B cell (primary cell): ENCODE measurements at regions not wholly inside any gene's neighbourhood (a gene's known extent, or its start where the extent isn't known, plus 50 kb on each side); places are given as distances from the start of the nearest gene placed in this dataset.
"Not testable (repeated sequence)": the region's sequence is repeated elsewhere in the genome, so short reads cannot be mapped to it uniquely, and the experiment has no call there.

Experiments used
- ATAC-seq: fragments of 200-7000 bp; cut with Tn5 transposase; one replicate; pipeline ENCODE4 v1.10.0; 2021; ENCODE audit warnings: low read depth, mild to moderate bottlenecking, moderate number of reproducible peaks, moderate library complexity
- CTCF ChIA-PET: fragments of 350-600 bp; sonication (Branson Sonifier 250); formaldehyde crosslinking; loops from one replicate; lab custom pipeline; 2021; ENCODE audit warnings: antibody characterized with exemption, inconsistent platforms; lab: Charles Lee
- POLR2A ChIA-PET: fragments of 350-600 bp; sonication (Branson Sonifier 250); formaldehyde crosslinking; loops from one replicate; lab custom pipeline; 2021; ENCODE audit warnings: antibody characterized with exemption; lab: Charles Lee
- DNase-seq: peaks from one replicate; pipeline ENCODE4 v3.0.0; 2013
- H2AFZ ChIP-seq: 2 replicates; pipeline ENCODE4 v1.6.1; 2012; ENCODE audit warnings: mild to moderate bottlenecking, low read depth, low read length; ENCODE audit not compliant: insufficient read depth, poor library complexity, severe bottlenecking
- H3K27ac ChIP-seq, 2 donors: 1 replicate in 1 of 2; 2 replicates in 1 of 2; pipeline ENCODE4 v1.5.1; 2012 to 2013; ENCODE audit warnings: low read length in 2 of 2, mild to moderate bottlenecking in 2 of 2, moderate library complexity in 1 of 2
- H3K27me3 ChIP-seq, 4 experiments: fragments of 200-600 bp in 1 of 4; sonication (generic) in 1 of 4; replicated peaks in 1 of 4; 1 replicate in 2 of 4; 2 replicates in 2 of 4; pipeline versions ENCODE4 v1.6.1 to v1.7.0; 2013 to 2016; ENCODE audit warnings: low read length in 3 of 4, mild to moderate bottlenecking in 2 of 4, mixed read lengths in 1 of 4, moderate library complexity in 1 of 4; ENCODE audit not compliant: insufficient read depth in 4 of 4, control insufficient read depth in 3 of 4; ENCODE audit errors: control extremely low read depth in 1 of 4
- H3K36me3 ChIP-seq, 2 experiments: replicated peaks in 1 of 2; 1 replicate in 1 of 2; 2 replicates in 1 of 2; pipeline versions ENCODE4 v1.6.1 to v1.7.1; 2013; ENCODE audit warnings: low read length in 1 of 2; ENCODE audit not compliant: insufficient read depth in 2 of 2, control insufficient read depth in 1 of 2; ENCODE audit errors: control extremely low read depth in 1 of 2, extremely low read depth in 1 of 2
- H3K4me1 ChIP-seq, 2 donors: fragments of 200-600 bp in 1 of 2; sonication (generic) in 1 of 2; 1 replicate in 1 of 2; 2 replicates in 1 of 2; pipeline versions ENCODE4 v1.5.1 to v1.6.1; 2013 to 2017; ENCODE audit warnings: low read length in 2 of 2; ENCODE audit not compliant: control insufficient read depth in 2 of 2, insufficient read depth in 2 of 2
- H3K4me2 ChIP-seq: replicated peaks from 2 replicates; pipeline ENCODE3; 2012; ENCODE audit warnings: mild to moderate bottlenecking, low read depth, low read length; ENCODE audit not compliant: poor library complexity, severe bottlenecking
- H3K4me3 ChIP-seq, 5 experiments: fragments of 200-600 bp in 1 of 5; sonication (generic) in 1 of 5; 1 replicate in 3 of 5; 2 replicates in 2 of 5; pipeline versions ENCODE4 v1.5.1 to v1.7.0; 2011 to 2016; ENCODE audit warnings: low read length in 4 of 5, mild to moderate bottlenecking in 4 of 5, low read depth in 2 of 5, control low read depth in 1 of 5, moderate library complexity in 1 of 5; ENCODE audit not compliant: insufficient read depth in 1 of 5; ENCODE audit errors: control extremely low read depth in 1 of 5, extremely low read depth in 1 of 5
- H3K79me2 ChIP-seq: fragments of 200-600 bp; sonication (generic); one replicate; pipeline ENCODE4 v1.6.0; 2016; ENCODE audit warnings: low read length; ENCODE audit not compliant: control insufficient read depth, insufficient read depth
- H3K9ac ChIP-seq: fragments of 200-600 bp; sonication (generic); 2 replicates; pipeline ENCODE4 v1.6.1; 2017; ENCODE audit warnings: mild to moderate bottlenecking, low read length, moderate library complexity
- H3K9me3 ChIP-seq, 3 donors: one replicate each; pipeline versions ENCODE4 v1.6.1 to v1.7.1; 2013; ENCODE audit warnings: low read length in 2 of 3; ENCODE audit not compliant: control insufficient read depth in 2 of 3, insufficient read depth in 1 of 3; ENCODE audit errors: control extremely low read depth in 1 of 3
- H4K20me1 ChIP-seq: 2 replicates; pipeline ENCODE4 v1.6.0; 2012; ENCODE audit warnings: mild to moderate bottlenecking, low read length; ENCODE audit not compliant: insufficient read depth, control insufficient read depth, poor library complexity, severe bottlenecking
- H3K27ac Mint-ChIP-seq: one replicate; pipeline ENCODE4 v1.8.0; 2021; ENCODE audit warnings: mixed read lengths
- H3K27me3 Mint-ChIP-seq: one replicate; pipeline ENCODE4 v1.8.0; 2021; ENCODE audit warnings: mixed read lengths
- H3K4me1 Mint-ChIP-seq: one replicate; pipeline ENCODE4 v1.8.0; 2021; ENCODE audit warnings: mixed read lengths
- H3K4me3 Mint-ChIP-seq: one replicate; pipeline ENCODE4 v1.8.0; 2021; ENCODE audit warnings: mixed read lengths
- H3K9me3 Mint-ChIP-seq: one replicate; pipeline ENCODE4 v1.8.0; 2022; ENCODE audit warnings: mixed read lengths; ENCODE audit not compliant: insufficient read depth
- EZH2 ChIP-seq: IDR thresholded peaks from 2 replicates; pipeline ENCODE4 v1.6.1; 2012; ENCODE audit warnings: borderline replicate concordance, low read depth, mild to moderate bottlenecking, moderate library complexity, low read length; ENCODE audit not compliant: insufficient read depth, poor library complexity, severe bottlenecking
- WGBS: methylation state at CpG from one replicate; pipeline ENCODE4 v1.1.5; 2013; ENCODE audit warnings: missing lambda C conversion rate; ENCODE audit not compliant: insufficient coverage; 5-methylcytosine and 5-hydroxymethylcytosine counted together
- intact Hi-C: fragments of 100-400 bp; cut with micrococcal nuclease; formaldehyde crosslinking; loops from one replicate; pipeline ENCODE4 v1.10.0; 2022
- TF ChIP-seq, protein P1 (sequence below): fragments of 200-600 bp; IDR thresholded peaks from one replicate; pipeline ENCODE4 v1.8.0; 2022; ENCODE audit warnings: antibody characterized with exemption, mild to moderate bottlenecking

DNA sequence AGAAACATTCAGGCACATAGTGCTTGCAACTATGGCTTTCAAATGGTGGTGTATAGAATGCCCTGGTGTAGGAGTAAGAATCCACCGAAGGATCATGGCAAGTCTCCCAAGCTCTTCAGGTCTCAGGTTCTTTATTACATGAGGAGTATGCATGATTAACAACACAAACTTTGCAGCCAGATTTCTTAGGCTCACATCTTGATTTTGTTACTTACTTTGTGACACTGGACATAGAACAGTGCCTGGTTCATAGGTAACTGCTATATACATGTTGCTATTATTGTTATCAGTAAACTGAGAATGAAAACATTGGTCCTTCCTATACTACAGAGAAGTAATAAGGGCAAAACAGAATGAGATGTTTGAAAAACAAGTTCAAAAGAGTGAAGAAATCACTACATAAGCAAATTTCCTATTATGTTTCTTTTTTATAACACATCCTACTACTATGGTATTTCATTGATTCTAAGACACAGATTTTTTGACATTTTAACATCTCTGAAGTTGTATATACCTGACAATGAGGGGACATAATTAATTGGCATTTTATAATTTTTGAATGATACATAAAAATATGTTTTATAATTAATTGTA lies 284.9 kb downstream of the C1D start:
- Mint-ChIP-seq H3K27me3 (peaks cover 26% of the 10 kb centered on the region), H3K9me3 (no peaks in the 10 kb centered on the region), H3K4me1 (no peaks in the 10 kb centered on the region), H3K4me3 (no peak overlapping the region), H3K27ac (no peak overlapping the region)
- H3K36me3 ChIP-seq = no peaks in the 10 kb centered on the region
- ATAC-seq (no peak), DNase-seq (no peak)
- H3K27me3 ChIP-seq = peaks cover 0 to 5% (median 0%) of the 10 kb centered on the region in 4 experiments
- TF ChIP-seq EZH2 = no peak
- TF ChIP-seq, protein P1, sequence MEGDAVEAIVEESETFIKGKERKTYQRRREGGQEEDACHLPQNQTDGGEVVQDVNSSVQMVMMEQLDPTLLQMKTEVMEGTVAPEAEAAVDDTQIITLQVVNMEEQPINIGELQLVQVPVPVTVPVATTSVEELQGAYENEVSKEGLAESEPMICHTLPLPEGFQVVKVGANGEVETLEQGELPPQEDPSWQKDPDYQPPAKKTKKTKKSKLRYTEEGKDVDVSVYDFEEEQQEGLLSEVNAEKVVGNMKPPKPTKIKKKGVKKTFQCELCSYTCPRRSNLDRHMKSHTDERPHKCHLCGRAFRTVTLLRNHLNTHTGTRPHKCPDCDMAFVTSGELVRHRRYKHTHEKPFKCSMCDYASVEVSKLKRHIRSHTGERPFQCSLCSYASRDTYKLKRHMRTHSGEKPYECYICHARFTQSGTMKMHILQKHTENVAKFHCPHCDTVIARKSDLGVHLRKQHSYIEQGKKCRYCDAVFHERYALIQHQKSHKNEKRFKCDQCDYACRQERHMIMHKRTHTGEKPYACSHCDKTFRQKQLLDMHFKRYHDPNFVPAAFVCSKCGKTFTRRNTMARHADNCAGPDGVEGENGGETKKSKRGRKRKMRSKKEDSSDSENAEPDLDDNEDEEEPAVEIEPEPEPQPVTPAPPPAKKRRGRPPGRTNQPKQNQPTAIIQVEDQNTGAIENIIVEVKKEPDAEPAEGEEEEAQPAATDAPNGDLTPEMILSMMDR = no peak
- CTCF ChIA-PET = no interaction called here
- no peaks in the 10 kb centered on the region for H3K79me2 ChIP-seq
- H3K4me1 ChIP-seq = no peaks in the 10 kb centered on the region
- no peak overlapping the region for H3K4me3 ChIP-seq
- no peaks in the 10 kb centered on the region for H3K9me3 ChIP-seq
- H3K27ac ChIP-seq = no peak overlapping the region
- H4K20me1 ChIP-seq = no peaks in the 10 kb centered on the region
- no peak overlapping the region for H3K9ac ChIP-seq
- no peak overlapping the region for H2AFZ ChIP-seq
- POLR2A ChIA-PET = no interaction called here
- H3K4me2 ChIP-seq = no peak overlapping the region
- intact Hi-C loops = no loop called here
- WGBS = no CpG with 5 or more reads among the region's 1 CpG

DNA sequence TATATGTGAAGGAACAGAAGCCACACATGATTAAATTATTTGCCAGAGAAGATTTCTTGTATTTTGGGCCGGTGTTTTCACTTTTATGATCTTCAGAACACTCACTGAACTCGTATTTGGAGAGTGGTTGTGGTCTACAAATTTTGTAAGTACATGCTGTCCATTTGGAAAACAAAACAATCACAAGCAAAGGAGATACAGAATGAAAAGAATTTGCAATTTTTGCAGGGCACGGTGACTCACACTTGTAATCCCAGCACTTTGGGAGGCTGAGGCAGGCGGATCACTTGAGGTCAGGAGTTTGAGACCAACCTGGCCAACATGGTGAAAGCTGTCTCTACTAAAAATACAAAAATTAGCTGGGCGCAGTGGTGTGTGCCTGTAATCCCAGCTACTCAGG lies 282.0 kb downstream of the C1D start:
- H3K9me3 Mint-ChIP-seq, intact Hi-C loops, H3K9ac ChIP-seq, H3K4me3 ChIP-seq, H3K4me1 Mint-ChIP-seq, H3K27ac Mint-ChIP-seq, H3K4me3 Mint-ChIP-seq, DNase-seq, H3K27me3 ChIP-seq, POLR2A ChIA-PET, H4K20me1 ChIP-seq, H3K36me3 ChIP-seq, H3K79me2 ChIP-seq, CTCF ChIA-PET, H2AFZ ChIP-seq, H3K27ac ChIP-seq, ATAC-seq, H3K4me1 ChIP-seq, H3K4me2 ChIP-seq, H3K9me3 ChIP-seq: not testable (repeated sequence)
- WGBS = 95% methylated on average over 4 of the region's 5 CpGs
- peaks cover 21% of the 10 kb centered on the region for H3K27me3 Mint-ChIP-seq
